ENCODE measurements at regions not wholly inside any gene's neighbourhood (a gene's known extent, or its start where the extent isn't known, plus 50 kb on each side); places are given as distances from the start of the nearest gene placed in this dataset.

DNA sequence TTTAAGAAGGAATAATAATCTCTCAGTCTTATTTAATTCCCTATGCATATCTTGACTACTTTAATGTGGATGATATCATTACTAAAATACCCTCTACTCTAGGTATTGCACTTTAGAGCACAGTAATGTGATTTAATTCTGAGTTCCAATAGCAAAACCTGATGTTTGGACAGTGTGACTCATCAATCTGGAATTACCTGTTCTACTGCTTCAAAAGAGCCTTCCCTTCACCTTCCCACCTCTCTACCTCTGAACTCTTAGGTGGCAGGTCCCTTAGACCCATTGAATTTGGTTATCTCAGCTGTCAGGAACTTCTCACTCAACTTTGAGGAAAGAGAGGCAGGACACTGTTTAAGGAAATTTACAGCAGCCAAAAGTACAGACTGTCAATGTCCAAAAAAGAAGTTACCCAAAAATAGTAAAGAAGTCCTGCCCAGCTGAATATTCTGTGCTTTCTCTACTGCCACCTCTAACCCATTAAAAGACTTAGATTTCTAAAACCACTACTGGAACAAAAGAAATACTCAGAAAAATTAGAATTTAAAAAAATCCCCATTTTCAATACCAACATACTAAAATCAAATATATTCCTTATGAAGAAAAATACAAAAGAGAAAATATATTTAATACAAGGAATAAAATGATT is 123.1 kb upstream of the GPM6A start:
- TF ChIP-seq EZH2 (IDR thresholded peaks at IDR 0.05; ENCODE audit: insufficient read depth, poor library complexity, severe bottlenecking) (no peak), EZH2phosphoT487 (IDR thresholded peaks at IDR 0.05; ENCODE audit: insufficient read depth, low read depth) (no peak)

All from GM23248 (cell line).